ENCODE measurements at regions not wholly inside any gene's neighbourhood (a gene's known extent, or its start where the extent isn't known, plus 50 kb on each side); places are given as distances from the start of the nearest gene placed in this dataset.
A peak's percentile ranks its signal among the peaks of the same experiment; 100 is the strongest.

DNA sequence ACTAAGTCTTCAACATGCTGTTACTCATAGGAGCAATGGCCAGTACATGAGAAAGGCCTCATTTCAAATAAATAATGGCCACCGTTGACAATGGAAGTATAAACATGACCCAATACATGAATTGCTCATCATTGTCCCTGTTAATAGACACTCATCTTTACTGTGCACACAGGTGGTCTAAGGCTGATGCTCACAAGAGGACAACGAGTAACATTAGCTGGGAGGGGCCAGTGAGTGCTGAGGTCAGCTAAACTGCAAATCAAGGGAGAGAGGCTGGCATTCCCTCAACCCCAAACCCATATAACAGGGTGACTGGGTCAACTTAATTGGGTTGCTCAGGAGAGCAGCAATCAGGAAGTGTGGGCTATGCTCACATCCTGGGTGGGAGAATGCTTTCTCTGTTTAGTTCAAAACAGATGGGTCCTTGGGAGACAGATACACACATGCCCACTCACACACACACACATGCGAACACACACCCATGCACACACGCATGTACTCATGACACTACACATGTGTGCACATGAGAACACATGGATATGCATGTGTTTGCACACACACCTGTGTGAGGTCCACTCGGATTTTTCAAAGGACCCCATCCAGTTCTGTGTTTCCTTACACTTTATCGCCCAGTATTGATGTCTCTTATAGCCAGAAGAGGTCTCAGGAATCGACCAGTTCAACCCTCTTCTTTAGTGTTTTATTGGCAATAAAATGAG is 172.0 kb downstream of the INHBB start:
- no peak for DNase-seq
- in situ Hi-C loops (cut with HindIII; ENCODE audit: low pct_ligation_motif_present, low pct_unique_long_range_greater_than_20kb, low sequenced_read_pairs): no loop called here

DNA sequence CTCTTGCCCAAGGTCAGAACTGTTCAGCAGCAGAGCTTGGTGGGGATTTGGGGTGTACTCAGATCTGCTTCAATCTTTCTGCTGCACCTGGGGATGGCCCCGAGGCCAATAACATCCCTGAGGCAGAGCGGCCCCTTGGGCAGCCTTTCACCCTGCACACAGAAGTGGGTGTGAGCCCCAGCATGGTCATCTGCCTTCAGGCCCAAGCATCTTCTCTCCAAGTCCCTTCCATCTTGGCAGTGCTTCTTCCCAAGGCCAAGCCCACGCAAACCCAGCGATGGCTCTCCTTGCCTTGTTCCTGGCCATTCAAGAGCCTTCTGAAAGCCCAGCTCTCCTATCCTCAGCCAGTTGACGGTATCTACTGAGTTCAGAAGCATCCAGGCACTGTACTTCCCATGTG is 172.9 kb downstream of the INHBB start:
- DNase-seq: no peak
- in situ Hi-C loops (cut with HindIII; ENCODE audit: low pct_ligation_motif_present, low pct_unique_long_range_greater_than_20kb, low sequenced_read_pairs): no loop called here

DNA sequence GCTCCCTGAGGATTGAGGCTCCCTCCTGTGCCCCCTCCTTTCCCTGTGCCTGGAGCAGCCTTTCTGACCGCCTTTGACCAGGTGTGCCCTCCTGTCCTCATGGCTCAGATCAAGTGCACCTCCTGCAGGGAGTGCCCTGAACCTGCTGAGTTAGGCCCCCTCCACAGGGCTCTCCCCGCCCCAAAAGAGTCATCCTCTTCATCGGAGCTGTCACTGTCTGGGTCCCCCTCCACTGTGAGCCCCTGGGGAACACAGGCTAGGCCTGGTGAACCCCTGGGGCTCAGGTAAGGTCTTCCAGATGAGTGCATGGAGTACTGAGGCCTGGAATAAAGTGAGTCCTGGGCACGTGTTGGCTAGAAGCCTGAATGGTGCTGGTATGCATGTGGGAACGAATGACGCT is 173.5 kb downstream of the INHBB start:
- no peak for DNase-seq
- in situ Hi-C loops (cut with HindIII; ENCODE audit: low pct_ligation_motif_present, low pct_unique_long_range_greater_than_20kb, low sequenced_read_pairs): no loop called here

DNA sequence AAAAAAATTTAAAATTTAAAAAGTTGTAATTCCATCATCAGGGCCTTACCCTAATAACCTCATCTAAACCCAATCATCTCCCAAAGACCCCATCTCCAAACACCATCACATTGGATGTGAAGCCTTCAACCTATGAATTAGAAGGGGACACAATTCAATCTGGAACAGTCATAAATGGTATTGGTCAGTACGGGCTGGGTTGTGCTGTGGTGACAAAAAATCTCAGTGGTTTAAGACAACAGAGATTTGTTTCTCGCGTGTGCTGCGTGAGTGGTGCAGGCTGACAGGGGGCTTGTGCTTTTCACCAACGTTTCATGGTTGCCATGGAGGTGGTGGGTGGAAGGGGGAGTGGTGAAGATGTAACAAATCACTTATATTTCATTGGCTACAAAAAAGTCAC is 174.5 kb downstream of the INHBB start:
- DNase-seq: no peak
- in situ Hi-C loops (cut with HindIII; ENCODE audit: low pct_ligation_motif_present, low pct_unique_long_range_greater_than_20kb, low sequenced_read_pairs): no loop called here

DNA sequence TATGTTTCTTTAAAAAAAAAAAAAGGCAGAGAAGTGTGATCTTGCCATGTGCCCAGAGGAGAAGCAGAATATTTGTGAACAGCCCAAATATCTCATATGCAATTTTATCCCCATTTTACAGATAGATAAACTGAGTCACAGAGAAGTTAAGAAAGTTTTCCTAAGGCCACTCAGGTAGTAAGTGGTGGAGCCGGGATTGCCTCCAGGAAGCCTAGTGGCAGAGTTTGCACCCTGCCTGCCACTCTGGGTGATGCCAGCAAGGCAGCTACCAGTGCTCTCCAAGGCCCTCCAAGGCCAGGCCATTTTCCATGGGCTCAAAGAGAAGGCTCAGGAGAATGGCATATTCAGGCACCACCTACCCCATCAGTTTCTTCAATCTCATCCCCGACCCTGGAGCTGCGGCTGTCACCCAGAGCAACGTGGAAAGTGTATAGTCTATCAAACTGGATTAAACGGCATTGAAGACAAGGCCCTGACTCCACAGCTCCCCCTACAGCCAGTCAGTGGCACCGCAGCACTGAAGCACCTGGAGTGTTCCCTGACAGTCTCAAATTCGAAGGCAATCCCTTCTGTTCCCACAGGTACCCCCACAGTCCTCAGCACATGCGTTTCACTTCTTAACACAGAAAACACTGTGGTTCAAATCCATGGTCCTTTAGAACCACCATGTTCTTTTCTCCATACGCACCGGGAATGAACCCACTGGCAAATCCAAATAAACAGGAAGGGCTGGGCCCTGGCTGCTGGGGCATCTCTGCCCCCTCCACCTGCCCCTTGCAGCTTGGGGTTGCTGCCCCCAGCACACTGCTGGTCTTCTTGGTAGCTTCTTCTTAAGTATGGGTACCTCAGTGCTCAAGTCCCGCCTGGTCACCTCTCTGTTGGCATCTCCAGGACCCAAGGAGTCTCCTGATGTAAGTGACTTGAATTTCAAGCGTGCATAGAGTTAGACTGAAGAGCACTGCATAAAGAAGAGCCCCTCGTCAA is 175.3 kb downstream of the INHBB start:
- in situ Hi-C loops (cut with HindIII; ENCODE audit: low pct_ligation_motif_present, low pct_unique_long_range_greater_than_20kb, low sequenced_read_pairs): no loop called here
- peak; percentile 55 for DNase-seq

DNA sequence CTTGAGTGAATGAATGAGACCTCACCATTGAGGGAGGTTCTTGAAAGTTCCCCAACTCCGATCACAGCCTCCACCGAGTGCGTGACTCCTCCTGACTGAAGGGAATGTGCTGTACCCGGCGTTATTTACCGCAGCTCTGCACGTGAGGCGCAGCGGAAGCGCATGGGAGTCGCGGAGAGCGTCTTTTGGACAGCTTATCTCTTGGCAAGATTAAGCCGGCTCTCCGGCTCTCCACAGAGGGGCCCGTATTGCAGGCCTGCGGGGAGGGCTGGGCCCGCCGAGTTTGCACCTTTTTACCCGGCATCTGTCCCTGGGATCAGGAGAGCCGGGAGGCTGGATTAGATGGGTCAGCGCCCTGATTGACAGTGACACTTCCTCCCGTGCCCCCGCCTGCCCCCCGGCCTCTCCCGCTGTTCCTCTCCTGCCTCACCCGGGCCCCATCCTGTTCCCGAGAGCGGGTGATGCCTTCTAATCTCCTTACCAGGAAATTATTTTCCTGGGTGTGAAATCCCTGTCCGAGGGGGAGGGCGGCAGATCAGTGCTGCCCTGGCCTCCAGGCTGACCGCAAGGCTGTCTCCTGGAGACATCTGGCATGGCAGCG is 176.3 kb downstream of the INHBB start:
- DNase-seq: no peak

DNA sequence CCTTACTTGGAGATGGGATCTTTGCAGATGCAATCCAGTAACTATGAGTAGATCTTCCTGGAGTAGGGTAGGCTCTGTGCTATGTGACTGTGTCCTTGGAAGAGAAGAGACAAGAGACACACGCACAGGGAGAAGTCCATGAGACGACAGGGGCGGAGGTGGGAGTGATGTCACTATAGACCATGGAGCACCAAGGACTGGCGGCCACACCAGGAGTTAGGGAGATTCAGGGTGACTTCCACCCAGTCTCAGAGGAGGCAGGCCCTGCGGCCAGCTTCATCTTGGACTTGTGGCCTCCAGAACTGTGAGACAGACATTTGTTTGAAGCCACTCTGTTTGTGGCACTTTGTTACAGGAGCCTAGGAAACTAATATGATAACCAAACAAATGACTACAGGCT is 177.8 kb downstream of the INHBB start:
- DNase-seq: no peak
- in situ Hi-C loops (cut with HindIII; ENCODE audit: low pct_ligation_motif_present, low pct_unique_long_range_greater_than_20kb, low sequenced_read_pairs): no loop called here

More for the DNA sequence above, 176.3 kb downstream of the INHBB start:
- in situ Hi-C loops (cut with HindIII; ENCODE audit: low pct_ligation_motif_present, low pct_unique_long_range_greater_than_20kb, low sequenced_read_pairs): no loop called here

DNA sequence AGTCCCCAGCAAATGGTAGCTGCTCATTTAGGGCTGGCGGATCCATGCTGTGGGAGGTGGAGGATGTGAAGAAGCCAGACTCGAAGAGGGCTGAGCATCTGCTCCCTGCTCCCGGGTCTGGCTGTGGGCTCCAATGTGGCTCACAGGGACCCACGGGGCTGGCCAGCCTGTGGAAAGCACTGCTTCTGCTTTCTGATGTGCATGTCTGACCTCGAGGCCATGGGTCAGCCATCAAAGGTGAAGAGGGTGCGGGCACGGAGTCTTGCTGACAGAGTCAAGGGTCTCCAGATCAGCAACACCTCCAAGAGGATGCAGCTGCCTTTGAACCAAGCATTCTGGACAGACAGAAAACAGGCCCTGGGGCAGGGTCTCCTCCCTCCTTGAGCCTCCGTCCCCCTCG is 178.2 kb downstream of the INHBB start:
- no peak for DNase-seq
- in situ Hi-C loops (cut with HindIII; ENCODE audit: low pct_ligation_motif_present, low pct_unique_long_range_greater_than_20kb, low sequenced_read_pairs): no loop called here

DNA sequence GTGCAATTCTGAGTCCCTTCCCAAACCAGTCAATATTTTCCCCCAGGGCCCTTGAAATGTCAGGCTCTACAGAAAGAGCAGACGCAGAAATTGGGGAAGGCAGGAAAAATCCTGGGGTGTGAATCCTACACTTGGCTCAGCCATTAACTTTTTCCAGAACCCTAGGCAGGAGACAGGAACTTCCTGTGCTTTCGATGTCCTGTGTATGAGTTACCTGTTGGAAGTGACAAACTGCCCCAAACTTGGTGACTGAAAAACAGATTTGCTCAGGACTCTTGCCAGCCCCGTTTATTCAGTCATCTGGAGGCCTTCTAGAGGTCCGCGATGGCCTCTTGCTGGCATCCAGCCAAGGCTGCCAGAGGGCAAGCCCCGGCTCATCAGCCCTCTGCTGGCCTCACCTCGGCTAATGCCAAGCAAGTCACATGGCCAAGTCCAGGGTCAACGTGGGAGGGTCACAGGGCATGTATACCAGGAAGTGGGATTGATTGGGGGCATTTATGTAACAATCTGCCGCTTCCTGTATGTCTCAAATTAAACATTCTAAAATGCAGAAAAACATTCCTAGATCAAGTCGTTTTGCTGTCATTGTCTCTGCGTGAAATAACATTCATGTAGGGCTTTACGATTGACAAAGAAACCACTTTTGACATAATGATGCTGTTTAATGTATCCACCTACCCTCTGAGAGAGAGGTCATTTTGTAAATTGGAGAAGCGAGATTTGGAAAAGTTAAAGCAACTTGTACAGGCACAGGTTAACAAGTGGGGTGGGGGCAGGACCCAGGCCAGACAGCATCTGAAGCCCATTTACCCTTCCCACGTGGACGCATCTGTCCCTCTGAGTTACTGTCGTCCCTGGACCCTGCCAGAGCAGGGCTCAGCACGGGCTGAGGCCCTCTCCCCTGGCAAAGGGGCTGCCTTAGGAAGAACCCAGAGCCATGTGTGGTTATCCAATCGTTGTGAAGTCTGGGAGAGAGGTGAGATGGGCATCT is 179.4 kb downstream of the INHBB start:
- no peak for DNase-seq
- in situ Hi-C loops (cut with HindIII; ENCODE audit: low pct_ligation_motif_present, low pct_unique_long_range_greater_than_20kb, low sequenced_read_pairs): no loop called here

DNA sequence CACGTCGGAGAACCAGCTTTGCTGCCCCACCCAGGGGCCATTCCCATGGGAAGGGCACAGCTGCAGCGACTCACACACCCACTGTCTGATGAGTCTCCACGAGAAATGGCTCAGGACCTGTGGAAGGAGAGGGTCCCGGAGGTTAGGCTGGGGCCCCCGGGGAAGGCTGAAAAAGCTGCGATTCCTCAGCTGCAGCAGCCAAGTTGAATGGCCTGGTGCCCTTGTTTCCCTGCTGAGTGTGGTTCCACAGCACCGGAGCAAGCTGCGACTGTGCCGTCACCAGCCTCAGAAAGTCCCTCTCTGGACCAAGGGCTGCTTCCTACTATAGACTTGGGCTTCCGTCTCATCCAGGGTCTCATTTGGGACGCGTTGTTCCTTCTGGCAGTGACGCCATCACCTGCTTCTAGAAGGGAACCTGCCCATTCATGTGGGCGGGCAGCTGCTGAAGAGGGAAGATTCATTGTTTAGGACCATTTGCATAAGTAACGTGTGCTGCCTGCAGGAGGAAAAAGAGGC is 180.2 kb downstream of the INHBB start:
- DNase-seq: no peak
- in situ Hi-C loops (cut with HindIII; ENCODE audit: low pct_ligation_motif_present, low pct_unique_long_range_greater_than_20kb, low sequenced_read_pairs): no loop called here

DNA sequence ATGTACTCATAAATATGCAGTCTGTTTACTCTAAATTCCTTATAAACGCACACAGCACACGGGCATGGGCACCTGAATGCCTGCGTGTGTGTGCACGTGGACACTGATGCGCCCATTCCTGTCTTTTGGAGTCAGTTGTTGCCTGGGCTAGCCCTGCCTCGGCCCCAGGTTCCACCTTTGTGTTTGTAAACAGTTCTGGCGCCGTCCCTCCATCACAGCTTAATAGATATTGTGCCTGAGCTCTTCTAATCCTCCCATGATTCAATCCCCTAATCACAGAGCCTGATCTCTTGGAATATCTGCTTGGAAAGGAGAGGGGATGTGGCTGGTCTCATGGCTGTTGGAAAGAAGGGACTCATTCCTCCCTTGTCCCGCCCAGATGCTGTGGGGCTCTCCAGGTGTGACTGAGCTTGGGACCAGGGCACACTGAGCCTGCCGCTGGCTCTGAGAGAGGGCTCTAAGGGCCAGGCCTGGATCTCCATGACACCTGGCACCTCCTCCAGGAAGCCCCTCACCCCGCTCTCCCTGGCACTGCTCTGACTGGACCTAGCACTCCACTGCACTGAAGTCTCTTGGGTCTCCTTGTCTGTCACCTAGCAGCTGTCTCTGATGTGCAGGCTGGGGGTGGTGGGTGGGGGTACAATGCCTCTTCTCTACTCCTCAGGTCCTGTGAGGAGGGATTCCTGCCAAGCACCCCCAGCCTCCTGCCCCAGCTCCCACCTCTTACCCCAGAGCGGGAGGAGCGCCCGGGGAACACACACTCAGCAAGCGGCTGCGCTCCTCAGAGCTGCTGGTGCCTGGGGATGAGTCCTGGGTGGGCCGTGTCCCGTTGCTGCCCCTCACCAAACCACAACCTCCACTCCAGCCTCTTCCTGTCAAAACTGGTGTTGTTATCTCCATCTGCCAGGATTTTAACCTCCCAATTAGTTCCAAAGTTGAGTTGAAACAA is 181.3 kb downstream of the INHBB start:
- in situ Hi-C loops (cut with HindIII; ENCODE audit: low pct_ligation_motif_present, low pct_unique_long_range_greater_than_20kb, low sequenced_read_pairs): no loop called here
- DNase-seq: no peak

DNA sequence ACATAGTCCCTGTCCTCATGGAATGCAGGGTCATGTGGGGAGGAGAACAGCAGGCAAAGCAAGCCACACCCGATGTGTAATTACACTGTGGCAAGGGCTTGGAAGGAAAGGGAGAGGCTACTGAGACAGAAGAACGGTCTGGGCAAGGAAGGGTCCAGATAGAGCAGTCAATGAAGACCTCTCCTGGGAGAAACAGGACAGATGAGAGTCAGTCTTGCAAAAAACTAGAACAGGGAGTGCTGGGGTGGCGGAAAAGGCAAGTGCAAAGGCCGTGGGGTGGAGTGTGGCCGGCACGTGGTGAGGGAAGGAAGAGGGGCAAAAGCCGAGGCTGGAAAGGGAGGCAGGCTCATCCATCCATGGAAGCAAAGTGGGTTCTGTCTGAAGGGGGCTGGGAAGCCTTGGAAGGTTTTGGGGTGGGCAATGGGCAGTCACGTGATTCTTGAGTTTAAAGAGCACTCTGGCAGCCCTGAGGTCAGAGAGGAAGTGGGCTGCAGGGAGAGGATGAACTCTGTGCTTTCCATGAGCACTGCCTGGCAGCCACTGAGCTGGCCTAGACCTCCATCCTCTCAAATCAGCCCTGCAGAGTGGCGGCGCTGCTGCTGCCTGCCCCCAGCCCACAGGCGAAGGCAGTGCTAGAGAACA is 182.2 kb downstream of the INHBB start:
- in situ Hi-C loops (cut with HindIII; ENCODE audit: low pct_ligation_motif_present, low pct_unique_long_range_greater_than_20kb, low sequenced_read_pairs): no loop called here
- no peak for DNase-seq

DNA sequence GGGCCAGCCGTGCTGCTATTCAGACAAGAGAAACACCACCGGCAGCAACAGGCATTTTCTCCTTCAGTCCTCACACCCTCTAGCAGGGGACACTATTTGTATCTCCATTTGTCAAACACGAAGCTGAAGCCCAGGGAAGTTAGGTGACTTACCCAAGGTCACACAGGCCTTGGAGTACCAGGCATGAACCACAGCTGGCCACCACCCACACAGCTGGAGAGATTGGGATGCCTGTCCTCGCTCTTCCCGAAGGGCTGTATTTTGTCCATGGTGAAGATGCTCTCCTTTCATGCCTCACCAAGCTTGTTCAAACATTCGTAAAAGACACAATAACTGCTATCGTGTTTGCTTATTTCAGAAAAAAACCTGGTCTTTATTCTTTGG is 182.7 kb downstream of the INHBB start:
- no peak for DNase-seq
- in situ Hi-C loops (cut with HindIII; ENCODE audit: low pct_ligation_motif_present, low pct_unique_long_range_greater_than_20kb, low sequenced_read_pairs): no loop called here

DNA sequence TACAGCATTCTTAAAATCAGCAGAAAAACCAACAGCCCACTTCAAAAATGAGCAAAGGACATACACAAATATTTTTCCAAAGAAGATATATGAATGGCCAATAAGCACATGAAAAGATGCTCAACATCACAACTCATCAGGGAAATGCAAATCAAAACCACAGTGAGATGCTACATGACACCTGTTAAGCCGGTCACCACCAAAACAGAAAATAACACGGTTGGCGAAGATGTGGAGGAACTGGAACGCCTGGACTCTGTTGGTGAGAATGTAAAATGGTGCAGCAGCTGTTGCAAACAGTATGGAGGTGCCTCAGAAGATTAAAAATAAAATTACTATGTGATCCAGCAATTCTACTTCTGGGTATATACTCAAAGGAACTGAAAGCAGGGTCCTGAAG is 184.8 kb downstream of the INHBB start:
- in situ Hi-C loops (cut with HindIII; ENCODE audit: low pct_ligation_motif_present, low pct_unique_long_range_greater_than_20kb, low sequenced_read_pairs): no loop called here
- no peak for DNase-seq

DNA sequence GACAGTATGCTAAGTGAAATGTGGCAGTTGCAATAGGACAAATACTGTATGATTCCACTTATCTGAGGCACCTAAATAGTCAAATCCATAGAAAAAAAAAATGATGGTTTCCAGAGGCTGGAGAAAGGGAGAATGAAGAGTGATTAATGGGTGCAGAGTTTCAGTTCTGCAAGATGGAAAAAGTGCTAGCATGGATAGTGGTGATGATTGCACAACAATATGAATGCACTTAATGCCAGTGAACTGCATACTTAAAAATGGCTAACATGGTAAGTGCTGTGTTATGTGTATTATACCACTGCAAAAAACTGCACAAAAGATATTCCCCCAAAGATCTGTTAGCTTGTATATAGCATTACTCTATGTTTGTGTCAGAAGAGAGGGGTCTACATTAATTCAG is 185.4 kb downstream of the INHBB start:
- no peak for DNase-seq
- in situ Hi-C loops (cut with HindIII; ENCODE audit: low pct_ligation_motif_present, low pct_unique_long_range_greater_than_20kb, low sequenced_read_pairs): no loop called here

DNA sequence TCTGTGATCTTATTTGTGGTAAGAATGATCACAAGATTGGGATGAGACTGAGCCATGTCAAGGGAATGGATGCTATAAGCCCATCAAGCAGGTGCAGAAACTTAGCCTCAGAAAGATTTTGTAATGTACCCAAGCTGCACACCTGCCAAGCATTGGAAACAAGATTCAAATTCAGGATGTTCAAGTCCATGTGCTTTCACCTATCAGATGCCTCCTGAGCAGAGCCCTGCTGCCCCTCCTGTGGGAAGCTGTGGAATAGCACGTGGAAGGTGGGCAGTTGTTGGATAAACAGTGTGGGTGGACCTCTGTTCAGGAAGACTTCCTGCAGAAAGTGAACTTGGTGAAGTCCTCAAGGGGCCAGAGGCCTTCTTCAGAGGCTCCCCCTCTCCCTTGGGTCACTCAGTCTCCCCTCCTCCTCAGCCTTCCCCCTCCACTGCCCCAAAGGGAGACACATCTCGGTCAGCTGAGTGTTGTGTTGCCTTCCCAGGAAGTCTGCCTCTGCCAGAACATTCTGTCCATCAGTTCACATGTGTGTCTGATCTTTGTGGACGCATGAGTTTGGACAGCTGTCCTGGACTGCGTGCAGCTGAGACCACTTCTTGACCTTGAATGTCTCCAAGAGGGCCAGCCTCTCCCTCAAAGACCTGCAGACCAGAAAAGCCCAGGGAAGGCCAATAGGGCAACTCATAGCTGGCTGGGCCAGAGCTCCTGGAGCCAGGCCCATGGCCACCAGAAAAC is 186.1 kb downstream of the INHBB start:
- in situ Hi-C loops (cut with HindIII; ENCODE audit: low pct_ligation_motif_present, low pct_unique_long_range_greater_than_20kb, low sequenced_read_pairs): no loop called here
- DNase-seq: no peak
